ENCODE measurements at regions not wholly inside any gene's neighbourhood (a gene's known extent, or its start where the extent isn't known, plus 50 kb on each side); places are given as distances from the start of the nearest gene placed in this dataset.
"Not testable (repeated sequence)": the region's sequence is repeated elsewhere in the genome, so short reads cannot be mapped to it uniquely, and the experiment has no call there.

DNA sequence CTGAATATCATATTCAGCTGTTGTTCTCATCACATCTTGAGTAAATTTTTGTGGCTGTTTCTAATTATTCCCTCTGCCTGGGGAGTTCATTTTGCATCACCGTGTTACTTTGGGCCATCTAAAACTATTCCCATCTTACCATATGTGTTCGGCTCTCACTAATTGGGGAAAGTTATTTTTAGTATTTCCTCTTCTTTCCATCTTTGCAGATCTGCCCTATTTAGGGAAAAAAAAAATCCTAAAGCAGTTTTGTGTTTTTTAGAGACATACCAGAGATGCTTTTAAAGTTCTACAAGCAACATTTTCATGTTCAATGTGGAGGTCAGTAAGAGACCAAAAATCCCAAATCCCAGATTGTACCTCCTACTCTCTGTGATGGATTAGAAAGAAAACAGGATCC is 111.3 kb upstream of the NDUFV2 start:
- Histone ChIP-seq H3K4me3 (ENCODE audit: low read depth in 2 of 2, low read length in 2 of 2) (no peak overlapping the region), H3K9me3 (ENCODE audit: control insufficient read depth, insufficient read depth, low read depth, low read length) (peaks cover 3% of the 10 kb centered on the region; the same call in 1 of the 2 replicates), H3K4me1 (ENCODE audit: control insufficient read depth, insufficient read depth, low read length) (no peaks in the 10 kb centered on the region), H3K27me3 (ENCODE audit: control insufficient read depth, insufficient read depth, low read length) (no peaks in the 10 kb centered on the region), H3K27ac (ENCODE audit: low read length) (no peak overlapping the region), H3K36me3 (ENCODE audit: control insufficient read depth, insufficient read depth, low read length) (no peaks in the 10 kb centered on the region)
- in situ Hi-C loops (cut with HindIII; ENCODE audit: low pct_unique_long_range_greater_than_20kb, low sequenced_read_pairs), result no loop called here
- BruUV-seq (replicated peaks), result no TSS peak
- DNase-seq (ENCODE audit: low read depth, low spot score) (no peak), ATAC-seq (no peak)
- ChIA-PET POLR2A (interaction anchor here (0.5 kb wide), 1 partner anchor 1488 kb away, joined by 7 read pairs; no protein-coding TSS in a partner anchor), CTCF (no interaction called here)
- intact Hi-C loops (cut with micrococcal nuclease; ENCODE audit: unreplicated experiment), result no loop called here
- TF ChIP-seq POLR2AphosphoS5 (IDR thresholded peaks at IDR 0.05; ENCODE audit: low read depth, low read length), result no peak
- TF ChIP-seq REST (IDR thresholded peaks at IDR 0.05; ENCODE audit: insufficient read depth in 1 of 2, low read depth in 2 of 2, low read length in 1 of 2), result no peak
- no peak for TF ChIP-seq CTCF (IDR thresholded peaks at IDR 0.05)
- no peak for TF ChIP-seq TCF7L2 (IDR thresholded peaks at IDR 0.05; ENCODE audit: low read depth, low read length)
- no peak for TF ChIP-seq SIN3A (IDR thresholded peaks at IDR 0.05; ENCODE audit: borderline replicate concordance, insufficient read depth, low read depth, low read length)

DNA sequence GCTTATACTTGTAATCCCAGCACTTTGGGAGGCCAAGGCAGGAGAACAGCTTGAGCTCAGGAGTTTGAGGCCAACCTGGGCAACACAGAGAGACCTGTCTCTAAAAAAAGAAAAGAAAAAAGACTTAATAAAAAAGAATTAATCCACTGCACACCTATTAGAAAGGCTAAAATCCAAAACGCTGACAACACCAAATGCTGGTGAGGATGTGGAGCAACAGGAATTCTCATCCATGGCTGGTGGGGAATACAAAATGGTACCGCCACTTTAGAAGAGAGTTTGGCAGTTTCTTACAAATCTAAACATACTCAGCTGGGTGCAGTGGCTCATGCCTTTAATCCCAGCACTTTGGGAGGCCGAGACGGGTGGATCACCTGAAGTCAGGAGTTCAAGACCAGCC is 110.0 kb upstream of the NDUFV2 start:
- ATAC-seq; H3K27ac ChIP-seq (ENCODE audit: low read length); H3K9me3 ChIP-seq (ENCODE audit: control insufficient read depth, insufficient read depth, low read depth, low read length); BruUV-seq (replicated peaks); H3K4me3 ChIP-seq (ENCODE audit: low read depth in 2 of 2, low read length in 2 of 2); H3K27me3 ChIP-seq (ENCODE audit: control insufficient read depth, insufficient read depth, low read length); H3K36me3 ChIP-seq (ENCODE audit: control insufficient read depth, insufficient read depth, low read length); intact Hi-C loops (cut with micrococcal nuclease; ENCODE audit: unreplicated experiment); CTCF ChIA-PET; in situ Hi-C loops (cut with HindIII; ENCODE audit: low pct_unique_long_range_greater_than_20kb, low sequenced_read_pairs); DNase-seq (ENCODE audit: low read depth, low spot score); H3K4me1 ChIP-seq (ENCODE audit: control insufficient read depth, insufficient read depth, low read length): not testable (repeated sequence)
- POLR2A ChIA-PET, result interaction anchor here (0.6 kb wide), 1 partner anchor 20 kb away, joined by 3 read pairs; no protein-coding TSS in a partner anchor

GRCh38 chr18:8994603-8995002 is 107.9 kb upstream of the NDUFV2 start:
- ChIA-PET POLR2A (no interaction called here), CTCF (no interaction called here)
- in situ Hi-C loops (cut with HindIII; ENCODE audit: low pct_unique_long_range_greater_than_20kb, low sequenced_read_pairs) (no loop called here), intact Hi-C loops (cut with micrococcal nuclease; ENCODE audit: unreplicated experiment) (no loop called here)
- Histone ChIP-seq H3K27me3 (ENCODE audit: control insufficient read depth, insufficient read depth, low read length) (no peaks in the 10 kb centered on the region), H3K4me1 (ENCODE audit: control insufficient read depth, insufficient read depth, low read length) (no peaks in the 10 kb centered on the region), H3K27ac (ENCODE audit: low read length) (no peak overlapping the region), H3K4me3 (ENCODE audit: low read depth in 2 of 2, low read length in 2 of 2) (no peak overlapping the region), H3K9me3 (ENCODE audit: control insufficient read depth, insufficient read depth, low read depth, low read length) (peaks cover 3% of the 10 kb centered on the region; the same call in 1 of the 2 replicates), H3K36me3 (ENCODE audit: control insufficient read depth, insufficient read depth, low read length) (no peaks in the 10 kb centered on the region)
- ATAC-seq (no peak), DNase-seq (ENCODE audit: low read depth, low spot score) (no peak)
- BruUV-seq (replicated peaks), result no TSS peak
- TF ChIP-seq SIN3A (IDR thresholded peaks at IDR 0.05; ENCODE audit: borderline replicate concordance, insufficient read depth, low read depth, low read length) (no peak), TCF7L2 (IDR thresholded peaks at IDR 0.05; ENCODE audit: low read depth, low read length) (no peak), CTCF (IDR thresholded peaks at IDR 0.05) (no peak), POLR2AphosphoS5 (IDR thresholded peaks at IDR 0.05; ENCODE audit: low read depth, low read length) (no peak), REST (IDR thresholded peaks at IDR 0.05; ENCODE audit: insufficient read depth in 1 of 2, low read depth in 2 of 2, low read length in 1 of 2) (no peak)

All from Panc1 (cell line).